Epithelial cell of prostate (primary cell): ENCODE measurements at regions not wholly inside any gene's neighbourhood (a gene's known extent, or its start where the extent isn't known, plus 50 kb on each side); places are given as distances from the start of the nearest gene placed in this dataset.

ENCODE experiments used
- DNase-seq: peaks from one replicate; pipeline ENCODE4 v3.0.0-alpha.2; 2011; ENCODE audit warnings: low read depth, low spot score
- H3K27ac ChIP-seq: fragments of 450-650 bp; 2 replicates; pipeline ENCODE4 v1.5.1; 2017; ENCODE audit warnings: mild to moderate bottlenecking

DNA sequence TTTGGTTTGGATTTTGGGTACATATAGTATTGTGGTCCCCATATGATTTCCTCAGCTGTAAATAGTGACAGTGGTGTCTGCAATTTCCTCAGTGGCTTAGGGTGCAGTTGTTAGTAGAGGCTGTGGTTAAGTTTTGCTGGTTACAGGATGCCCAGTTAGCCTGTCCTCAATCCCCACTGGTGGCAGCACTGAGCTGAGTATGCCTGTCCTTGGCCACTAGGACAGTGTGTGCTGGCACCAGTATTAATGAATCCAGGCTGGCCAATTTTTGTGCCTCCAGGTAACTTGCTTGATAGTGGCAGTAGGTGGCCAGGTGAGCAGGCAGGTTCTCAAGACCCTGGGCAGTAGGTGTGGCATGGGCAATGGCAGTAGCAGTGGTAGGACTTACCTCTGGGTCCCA, 973.1 kb downstream of the TMEM182 start:
- DNase-seq, result no peak
- H3K27ac ChIP-seq, result no peak overlapping the region

DNA sequence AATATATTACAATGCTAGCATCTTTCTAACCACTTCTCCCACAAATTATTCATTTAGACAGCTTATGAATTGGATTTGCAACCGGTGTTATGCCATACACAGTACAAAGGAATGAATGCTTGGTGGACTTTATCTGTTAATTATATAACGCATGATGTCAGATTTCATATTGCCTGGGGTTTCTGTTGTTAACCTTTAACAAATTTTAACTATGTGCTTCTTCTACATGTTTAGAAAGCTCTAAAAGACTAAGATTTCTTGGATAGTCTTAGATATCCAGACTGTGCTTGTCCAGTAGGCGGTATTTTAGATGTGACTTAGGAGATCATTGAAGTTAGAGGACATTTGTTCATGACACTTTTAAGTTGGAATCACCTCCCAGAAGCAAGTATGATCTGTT, 976.3 kb downstream of the TMEM182 start:
- H3K27ac ChIP-seq, result no peak overlapping the region
- DNase-seq, result no peak

DNA sequence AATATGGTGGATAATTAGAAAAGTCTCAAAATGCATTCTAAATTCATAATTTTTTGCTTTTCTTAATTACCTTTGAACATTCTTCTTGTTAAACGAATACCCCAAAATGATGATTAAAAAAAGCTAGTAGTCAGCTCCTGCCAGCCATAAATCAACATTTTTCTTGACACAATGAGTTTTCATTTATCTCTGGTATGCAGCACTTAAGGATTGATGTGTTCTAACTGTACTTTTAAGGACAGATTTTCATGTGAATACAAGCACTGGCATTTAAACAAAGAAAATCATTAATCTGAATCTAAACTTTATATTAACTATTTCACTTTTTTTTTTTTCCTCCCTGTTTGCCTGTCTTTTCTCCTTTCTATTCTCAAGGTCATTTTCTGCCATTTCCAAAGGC, 976.8 kb downstream of the TMEM182 start:
- no peak overlapping the region for H3K27ac ChIP-seq
- DNase-seq, result no peak

DNA sequence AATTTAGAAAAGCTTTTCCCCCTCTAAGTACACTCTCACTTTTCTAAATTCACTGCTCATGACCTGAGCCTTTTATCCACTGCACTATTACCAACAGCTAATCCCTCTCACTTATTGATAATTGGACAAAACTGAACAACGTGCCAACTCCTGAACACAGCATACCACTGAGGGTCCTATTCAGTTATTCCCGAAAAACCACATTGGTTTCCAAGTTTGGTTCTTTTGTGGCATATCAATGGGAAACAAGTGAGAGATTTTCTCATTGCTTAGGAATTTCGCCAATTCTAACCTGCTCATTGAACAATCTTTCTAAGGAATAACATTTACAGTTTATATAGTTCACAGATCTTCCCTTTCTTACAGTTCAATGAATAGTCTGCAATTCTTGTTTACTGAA, 977.4 kb downstream of the TMEM182 start:
- no peak for DNase-seq

DNA sequence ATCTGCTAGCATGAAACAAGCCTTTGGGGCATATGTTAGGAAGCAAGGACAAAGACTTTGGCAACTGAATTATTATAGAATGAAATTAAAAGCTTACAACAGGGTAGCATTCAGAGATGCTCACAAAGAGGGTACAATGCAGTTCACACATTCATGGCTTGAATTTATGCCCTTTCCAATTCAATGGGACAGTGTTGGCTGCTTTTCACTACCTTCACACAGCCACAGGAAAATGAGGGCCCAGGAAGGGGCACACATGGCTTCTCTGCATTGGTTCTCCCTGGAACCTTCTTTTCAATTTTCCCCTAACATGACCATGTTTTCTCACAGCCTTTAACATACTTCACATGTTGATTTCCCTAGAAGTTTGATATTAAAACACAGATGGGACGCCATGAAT, 978.1 kb downstream of the TMEM182 start:
- H3K27ac ChIP-seq, result no peak overlapping the region

More for the DNA sequence above, 977.4 kb downstream of the TMEM182 start:
- H3K27ac ChIP-seq, result no peak overlapping the region

DNA sequence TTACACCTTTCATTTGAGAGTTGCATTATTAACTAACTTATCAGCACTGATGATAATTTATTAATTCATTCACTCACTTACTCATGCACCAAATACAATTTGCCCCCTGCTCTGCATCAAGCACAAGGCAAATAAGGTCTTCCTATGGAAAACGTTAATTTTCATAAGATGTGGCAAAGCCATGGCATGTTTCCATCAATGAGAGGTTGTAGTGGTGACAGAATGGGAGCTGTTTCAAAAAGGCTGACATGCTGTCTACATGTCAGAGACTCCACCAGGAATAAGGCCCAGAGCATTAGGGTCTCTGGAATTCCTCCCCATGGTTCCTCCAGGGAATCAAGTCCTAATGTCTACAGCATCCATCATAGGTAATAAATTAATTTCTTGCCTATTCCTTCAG, 978.8 kb downstream of the TMEM182 start:
- no peak for DNase-seq
- H3K27ac ChIP-seq, result no peak overlapping the region

More for the DNA sequence above, 978.1 kb downstream of the TMEM182 start:
- no peak for DNase-seq

DNA sequence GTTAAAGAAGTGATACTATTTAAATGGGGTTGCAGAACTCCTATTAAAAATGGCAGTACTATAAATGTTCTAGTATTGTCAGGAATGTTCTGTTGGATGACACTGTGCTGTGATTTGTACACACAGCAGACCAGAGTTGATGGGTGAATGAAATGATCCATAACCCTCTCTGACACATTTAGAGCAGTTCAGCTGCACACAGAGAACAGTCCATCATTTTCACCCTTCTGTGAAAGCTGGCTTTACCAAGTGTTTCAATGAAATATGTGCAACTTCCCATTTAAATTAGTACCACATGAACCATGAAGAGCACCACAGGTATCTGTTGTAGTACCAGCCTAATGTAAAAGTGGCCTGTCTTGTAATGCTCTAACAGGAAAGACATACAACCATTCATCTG, 981.4 kb downstream of the TMEM182 start:
- H3K27ac ChIP-seq, result no peak overlapping the region
- no peak for DNase-seq

DNA sequence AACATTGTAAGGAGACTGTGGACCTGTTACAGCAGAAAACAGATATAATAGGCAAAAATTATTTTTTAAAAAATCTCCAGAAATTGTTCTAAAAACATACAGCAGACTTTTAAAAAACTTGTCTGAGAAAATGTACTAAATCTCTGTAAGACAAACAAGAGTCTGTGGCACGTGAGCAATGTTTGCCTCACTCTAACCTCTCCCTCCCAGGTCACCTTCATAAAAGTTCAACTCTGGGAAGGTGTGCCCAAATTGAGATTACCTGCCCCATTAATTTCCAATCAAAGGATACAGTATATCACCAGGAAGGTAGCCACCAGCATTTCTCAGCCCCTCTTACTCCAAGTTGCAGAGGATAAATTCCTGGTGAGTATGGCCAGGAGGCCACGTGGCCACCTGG, 992.7 kb downstream of the TMEM182 start:
- H3K27ac ChIP-seq, result no peak overlapping the region
- no peak for DNase-seq

DNA sequence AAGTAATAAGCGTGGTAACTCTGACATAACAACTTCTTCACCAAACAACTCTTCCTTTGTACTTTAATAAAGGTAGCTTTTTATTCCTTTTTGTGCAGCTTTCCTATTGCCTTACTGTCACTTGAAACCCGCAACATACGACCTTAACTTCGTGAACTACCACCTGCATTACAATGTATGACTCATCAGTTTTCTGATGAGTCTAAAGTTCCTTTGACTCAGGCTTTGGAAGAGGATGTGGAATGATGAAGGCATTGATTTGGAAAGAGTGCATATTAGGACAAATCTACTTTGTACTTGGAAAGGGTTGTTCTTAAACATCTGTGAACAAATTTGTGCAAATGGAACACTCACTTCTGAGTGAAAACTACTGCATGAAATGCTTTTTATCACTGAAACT, 1012.1 kb downstream of the TMEM182 start:
- DNase-seq, result no peak
- H3K27ac ChIP-seq, result no peak overlapping the region

DNA sequence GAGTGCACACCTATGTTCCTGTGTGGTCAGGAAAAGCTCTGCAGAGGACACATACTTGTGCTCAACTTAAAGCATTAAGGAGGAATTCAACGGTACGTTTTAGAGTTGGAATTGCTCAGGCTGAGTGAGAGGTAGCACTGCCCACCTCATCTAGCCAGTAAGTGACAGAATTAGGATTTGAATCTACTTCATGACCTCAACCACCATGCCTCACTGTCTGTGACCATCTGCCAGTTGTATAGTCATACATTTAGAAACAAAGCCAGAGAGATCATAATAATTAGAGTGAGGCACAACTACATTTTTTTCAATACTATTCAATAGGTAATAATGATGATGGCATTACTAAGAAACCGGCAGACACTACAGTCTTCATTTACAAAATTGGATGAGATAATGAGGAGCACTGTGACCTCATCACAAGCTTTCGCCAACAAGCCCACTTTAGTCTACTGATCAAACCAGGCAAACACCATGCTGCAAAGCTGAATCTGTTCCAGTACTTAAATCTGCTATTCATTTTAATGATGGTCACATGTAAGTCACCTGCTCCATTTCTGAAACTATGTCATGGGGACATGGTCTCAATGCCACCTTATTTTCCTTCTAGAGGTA, 1018.4 kb downstream of the TMEM182 start:
- no peak overlapping the region for H3K27ac ChIP-seq
- DNase-seq, result no peak

DNA sequence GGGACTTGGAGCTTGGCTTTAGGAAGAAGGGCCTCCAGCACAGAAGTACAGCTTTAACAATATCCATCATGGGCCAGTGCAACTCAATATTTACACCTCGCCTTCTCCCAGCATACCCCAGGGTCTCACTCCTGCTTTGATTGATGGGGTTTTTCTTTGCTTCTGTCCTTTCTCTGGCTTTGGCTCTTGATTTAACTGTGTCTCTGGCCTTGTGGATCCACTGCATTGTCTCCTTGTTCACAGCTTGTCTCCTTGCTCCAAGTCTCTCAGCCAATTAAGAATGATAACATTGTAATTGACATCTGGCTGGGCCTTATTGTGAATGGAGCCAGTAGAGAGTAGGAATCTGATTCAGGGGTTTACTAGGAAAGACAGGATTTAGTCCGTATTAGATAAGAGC, 1019.5 kb downstream of the TMEM182 start:
- no peak for DNase-seq
- H3K27ac ChIP-seq, result no peak overlapping the region

DNA sequence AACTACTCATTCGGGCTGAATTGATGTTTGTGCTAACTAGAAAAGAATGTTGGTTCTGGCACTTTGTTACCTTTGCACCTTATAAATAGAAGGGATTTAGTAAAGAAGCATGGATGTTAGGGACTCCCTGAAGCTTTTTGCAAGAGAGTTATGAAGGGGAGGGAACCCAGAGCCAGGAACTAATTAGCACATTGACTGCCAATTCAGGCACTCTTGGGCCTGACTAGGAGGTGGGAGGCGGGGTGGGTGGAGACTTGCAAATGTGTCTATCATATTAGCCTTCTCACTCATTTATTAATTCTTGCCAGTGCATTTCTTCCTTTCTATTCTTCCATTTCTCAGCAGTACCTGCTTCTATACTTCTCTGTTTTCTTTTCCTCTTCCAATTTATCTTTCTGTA, 1022.4 kb downstream of the TMEM182 start:
- H3K27ac ChIP-seq, result no peak overlapping the region
- DNase-seq, result no peak

DNA sequence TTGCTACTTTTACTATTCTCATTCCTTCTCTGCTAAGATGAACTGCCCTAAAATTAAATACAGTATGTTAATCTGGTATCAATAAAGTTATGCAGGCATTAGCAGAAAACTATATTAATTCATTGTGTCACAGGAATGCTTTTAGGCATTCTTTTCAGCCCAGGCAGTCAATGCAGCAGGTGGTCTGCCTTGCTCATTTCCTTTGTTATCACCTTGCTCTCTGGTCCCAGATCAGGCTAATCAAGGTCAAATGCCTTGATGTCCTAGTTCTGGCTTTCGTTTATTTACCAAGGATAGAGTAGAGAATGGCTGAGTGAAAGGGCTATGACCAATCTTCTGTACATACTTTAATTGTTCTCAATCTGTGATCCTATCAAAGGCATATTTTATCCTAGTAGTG, 1023.6 kb downstream of the TMEM182 start:
- DNase-seq, result no peak
- no peak overlapping the region for H3K27ac ChIP-seq

DNA sequence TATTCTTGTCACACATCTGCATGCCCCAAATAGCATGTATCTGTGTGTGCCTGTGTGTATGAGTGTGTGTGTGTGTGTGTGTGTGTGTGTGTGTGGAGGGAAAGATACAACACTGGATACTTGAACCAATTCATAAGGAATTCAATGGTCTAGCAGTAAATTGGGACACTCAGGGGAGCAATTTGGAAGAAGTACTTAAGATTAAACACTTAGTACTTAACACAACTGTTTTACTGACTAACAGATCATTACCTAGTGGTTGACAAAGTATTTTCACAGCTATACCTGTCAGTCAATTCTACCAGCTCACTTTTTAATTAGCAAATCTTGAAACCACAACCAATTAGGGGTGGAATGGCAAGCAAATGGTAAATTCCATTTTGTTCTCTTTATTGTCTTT, 1024.1 kb downstream of the TMEM182 start:
- H3K27ac ChIP-seq, result no peak overlapping the region
- no peak for DNase-seq

DNA sequence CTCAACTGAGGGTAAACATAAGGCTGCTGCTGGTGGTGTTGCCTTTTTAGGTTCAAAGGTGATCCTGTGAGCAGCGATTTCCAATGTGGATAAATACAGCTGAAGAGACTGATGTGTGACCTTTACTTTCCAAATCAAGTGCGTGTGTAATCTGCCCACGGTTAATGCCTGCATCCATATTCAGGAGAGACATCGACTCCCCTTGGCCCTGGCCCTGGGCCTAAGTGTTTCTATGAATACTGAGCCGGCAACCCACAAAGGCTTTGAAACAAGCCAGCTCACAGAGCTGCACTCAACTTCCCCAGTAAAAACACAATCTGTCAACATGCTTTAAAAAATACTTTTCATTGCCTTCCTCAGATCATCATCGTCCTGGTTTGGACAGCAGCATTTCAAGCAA, 1026.6 kb downstream of the TMEM182 start:
- H3K27ac ChIP-seq, result no peak overlapping the region
- no peak for DNase-seq

DNA sequence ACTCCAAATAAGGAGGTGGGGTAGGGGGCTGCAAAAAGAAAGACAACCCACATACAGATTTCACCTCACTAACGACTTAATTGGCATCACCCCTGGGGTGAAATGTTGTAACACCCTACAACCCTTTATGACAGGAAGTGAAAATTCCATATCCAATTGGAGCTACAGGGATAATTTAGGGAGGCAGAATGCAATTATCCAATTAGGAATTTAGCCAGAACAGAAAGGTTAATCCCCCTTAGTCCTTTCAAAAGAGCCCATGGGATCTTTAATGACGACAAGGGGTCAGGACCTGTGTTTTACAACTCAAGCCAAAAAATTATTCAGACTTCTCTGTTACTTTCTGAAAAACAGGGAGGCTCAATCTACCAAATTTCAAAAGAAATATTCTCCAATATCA, 1027.1 kb downstream of the TMEM182 start:
- H3K27ac ChIP-seq, result no peak overlapping the region
- DNase-seq, result no peak

DNA sequence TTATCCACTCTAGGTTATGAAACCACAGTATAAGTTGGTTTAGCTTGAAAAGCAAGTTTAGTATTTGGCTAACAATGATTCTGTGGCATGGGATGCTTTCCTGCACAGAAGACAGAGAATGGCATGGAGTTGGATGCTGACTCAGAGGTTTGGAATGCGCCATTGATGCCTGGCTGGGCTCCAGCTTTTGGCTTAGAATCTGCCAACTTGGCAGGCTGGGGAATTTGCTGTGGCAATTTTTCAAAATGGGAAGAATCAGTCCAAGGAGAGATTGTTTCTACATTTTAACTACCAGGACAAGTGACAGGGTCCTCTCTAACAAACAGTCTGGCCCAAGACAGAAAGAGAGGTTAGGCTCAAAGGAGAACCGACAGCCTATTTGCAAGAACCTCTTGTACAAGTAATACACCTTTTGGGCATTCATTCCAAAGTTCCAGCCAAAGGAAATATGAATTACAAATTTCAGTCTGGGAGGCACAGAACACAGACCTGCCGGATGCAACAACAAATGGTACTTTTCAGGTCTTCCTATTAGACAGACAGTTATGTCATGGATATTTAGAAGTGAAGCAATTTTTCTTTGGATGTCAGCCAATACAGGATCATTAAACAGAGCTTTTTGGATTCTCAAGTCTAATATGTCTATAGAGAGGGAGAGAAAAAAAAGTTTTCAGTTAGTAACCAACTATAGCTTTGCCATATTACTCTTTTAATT, 1027.7 kb downstream of the TMEM182 start:
- H3K27ac ChIP-seq, result no peak overlapping the region
- no peak for DNase-seq

DNA sequence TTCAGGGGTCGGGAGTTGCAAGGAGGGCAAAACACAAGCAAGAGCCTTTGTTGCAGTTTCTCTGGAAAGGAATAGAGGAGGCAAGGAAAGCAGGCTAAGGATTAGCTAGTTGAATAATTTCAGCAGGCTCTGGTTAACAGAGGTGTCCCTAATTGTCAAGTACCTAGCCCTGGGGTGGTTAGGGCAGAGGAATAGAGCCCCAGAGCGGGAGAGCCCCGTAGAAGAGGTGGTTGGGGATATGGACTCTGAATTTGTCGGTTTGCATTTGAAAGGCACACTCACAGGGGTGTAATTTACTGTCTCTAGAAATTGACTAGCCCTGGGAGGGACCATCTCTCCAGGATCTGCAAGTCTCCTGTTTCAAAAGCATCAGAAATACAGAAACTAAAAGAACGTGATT, 1030.2 kb downstream of the TMEM182 start:
- no peak overlapping the region for H3K27ac ChIP-seq
- no peak for DNase-seq

DNA sequence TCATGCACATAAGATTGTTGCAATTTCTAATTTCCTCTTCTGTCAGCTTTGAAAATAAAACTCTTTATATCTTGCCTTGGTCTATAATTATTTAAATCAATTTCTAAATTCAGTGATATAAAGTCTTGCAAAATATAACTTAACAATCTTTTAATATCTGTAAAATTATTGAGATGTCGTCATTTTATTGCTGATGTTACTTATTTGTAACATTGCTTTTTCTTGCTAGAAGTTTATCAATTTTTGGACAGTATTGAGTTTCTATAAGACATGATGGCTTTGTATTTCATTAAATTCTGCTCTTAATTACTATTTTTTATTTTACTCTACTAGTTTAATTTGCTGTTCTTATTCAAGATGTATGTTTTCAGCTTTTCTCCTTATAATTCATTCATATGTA, 1036.5 kb downstream of the TMEM182 start:
- DNase-seq, result no peak
- no peak overlapping the region for H3K27ac ChIP-seq

DNA sequence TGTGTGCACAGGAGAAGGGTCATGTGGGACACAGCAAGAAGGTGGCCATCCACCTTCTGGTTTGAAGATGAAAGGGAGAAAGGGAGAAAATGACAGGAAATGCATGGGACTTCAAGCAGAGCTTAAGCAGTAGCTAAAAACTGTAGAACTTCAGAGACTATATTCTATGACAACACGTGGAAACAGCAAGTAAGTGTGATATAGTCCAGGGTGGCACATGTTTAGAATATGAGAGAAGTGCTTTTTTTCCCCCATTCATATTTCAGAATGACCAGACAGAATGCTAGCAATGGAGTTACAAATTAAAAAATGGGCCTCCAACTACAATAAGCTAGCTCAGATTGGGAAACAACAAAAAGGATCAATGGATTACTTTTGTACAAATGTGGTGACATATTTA, 1042.2 kb downstream of the TMEM182 start:
- DNase-seq, result no peak
- no peak overlapping the region for H3K27ac ChIP-seq

DNA sequence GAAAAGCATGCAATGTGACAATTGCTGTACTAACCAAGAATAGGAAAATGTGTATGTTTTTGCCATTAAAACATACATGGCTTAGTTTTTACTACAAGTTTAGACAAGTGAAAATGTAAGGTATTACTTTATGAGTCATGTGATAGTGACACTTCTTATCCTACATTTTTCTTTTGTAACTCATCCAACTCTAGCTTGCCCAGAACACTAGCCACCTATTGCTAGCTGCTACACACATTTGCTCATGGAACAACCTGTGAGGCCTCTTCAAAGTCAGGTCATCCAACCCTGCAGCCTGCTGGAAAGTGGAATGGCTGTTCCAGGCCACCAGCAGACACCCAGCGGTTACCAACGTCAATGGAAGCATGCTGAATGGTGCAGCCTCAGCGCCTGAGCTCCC, 1043.9 kb downstream of the TMEM182 start:
- no peak for DNase-seq
- no peak overlapping the region for H3K27ac ChIP-seq

DNA sequence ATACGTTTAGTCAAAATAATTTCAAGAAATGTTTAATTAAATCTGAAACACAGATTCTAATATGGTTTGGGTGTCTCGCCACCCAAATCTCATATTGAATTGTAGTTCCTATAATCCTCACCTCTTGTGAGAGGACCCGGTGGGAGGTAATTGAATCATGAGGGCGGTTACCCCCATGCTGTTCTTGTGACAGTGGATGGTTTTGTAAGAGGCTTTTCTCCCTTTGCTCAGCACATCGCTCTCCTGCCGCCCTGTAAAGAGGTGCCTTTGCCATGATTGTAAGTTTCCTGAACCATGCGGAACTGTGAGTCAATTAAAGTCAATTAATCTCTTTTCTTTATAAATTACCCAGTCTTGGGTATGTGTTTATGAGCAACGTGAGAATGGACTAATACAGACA, 1045.1 kb upstream of the POU3F3 start:
- DNase-seq, result no peak
- H3K27ac ChIP-seq, result no peak overlapping the region
